ENCODE measurements at regions not wholly inside any gene's neighbourhood (a gene's known extent, or its start where the extent isn't known, plus 50 kb on each side); places are given as distances from the start of the nearest gene placed in this dataset.

- no peak overlapping the region for H3K4me3 ChIP-seq (ENCODE audit: insufficient read depth in 1 of 2, low read depth in 1 of 2, low read length in 2 of 2)
These were observed 400.1 kb downstream of the PID1 start for GRCh38 chr2:228871012-228871411.

DNA sequence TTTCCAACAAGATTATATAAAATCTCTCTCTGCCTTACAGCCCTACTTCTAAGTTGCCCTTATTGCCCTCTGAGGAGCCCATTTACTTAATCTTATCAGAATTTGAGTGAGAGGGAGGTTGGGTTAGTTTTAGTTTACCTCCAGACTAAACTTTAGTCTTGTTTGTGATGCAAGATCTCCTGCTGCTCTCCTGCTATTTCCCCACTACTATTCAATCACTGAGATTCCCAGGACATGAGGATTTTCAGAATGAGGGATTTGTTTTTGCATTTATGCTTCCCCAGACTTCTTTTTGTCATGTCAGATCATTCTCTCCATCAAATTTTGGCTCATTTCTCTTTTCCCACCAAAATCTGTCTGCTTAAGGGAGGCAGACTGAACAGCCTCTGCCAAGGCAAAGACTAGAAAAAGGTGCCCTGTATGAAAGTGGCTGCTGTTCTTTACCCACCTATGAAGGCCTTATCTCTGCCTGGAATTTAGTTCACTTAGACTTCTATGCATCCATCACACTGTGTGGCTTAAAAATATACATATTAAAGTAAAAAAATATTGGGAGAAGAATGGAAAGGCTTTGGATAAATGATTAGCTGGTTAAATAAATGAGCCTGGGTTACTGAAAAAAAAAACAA lies 401.3 kb downstream of the PID1 start:
- no peak overlapping the region for H3K14ac ChIP-seq (ENCODE audit: low read length in 2 of 2)
- no peak overlapping the region for H2BK12ac ChIP-seq (ENCODE audit: low read length in 2 of 2)
- no peak overlapping the region for H4K8ac ChIP-seq (ENCODE audit: low read length)
- no peak overlapping the region for H2BK5ac ChIP-seq (ENCODE audit: low read depth, low read length, poor library complexity, severe bottlenecking)
- no peak overlapping the region for H2BK120ac ChIP-seq (ENCODE audit: low read depth, low read length)
- no peaks in the 10 kb centered on the region for H3K36me3 ChIP-seq (ENCODE audit: control insufficient read depth in 1 of 2, insufficient read depth in 2 of 2, low read depth in 1 of 2, low read length in 2 of 2)
- no peak overlapping the region for H3K4me3 ChIP-seq (ENCODE audit: insufficient read depth in 1 of 2, low read depth in 1 of 2, low read length in 2 of 2)
- no peaks in the 10 kb centered on the region for H3K4me1 ChIP-seq (ENCODE audit: control insufficient read depth, insufficient read depth, low read depth, low read length)
- no peak overlapping the region for H3K9ac ChIP-seq (ENCODE audit: low read length)
- H3K4me2 ChIP-seq (ENCODE audit: low read length, poor library complexity, severe bottlenecking): no peak overlapping the region
- H4K91ac ChIP-seq (ENCODE audit: low read length): no peak overlapping the region
- H3K79me1 ChIP-seq (replicated peaks; ENCODE audit: low read length, poor library complexity, severe bottlenecking): no peaks in the 10 kb centered on the region
- DNase-seq: no peak
- H3K9me3 ChIP-seq (ENCODE audit: control insufficient read depth, low read length): peaks cover 8% of the 10 kb centered on the region
- H3K18ac ChIP-seq (ENCODE audit: low read depth in 1 of 2, low read length in 2 of 2): no peak overlapping the region
- H2BK15ac ChIP-seq (ENCODE audit: low read depth, poor library complexity, severe bottlenecking): no peak overlapping the region
- no peak overlapping the region for H2AFZ ChIP-seq (ENCODE audit: low read depth, low read length)
- H3K27ac ChIP-seq (ENCODE audit: low read length, poor library complexity, severe bottlenecking): no peak overlapping the region
- no peaks in the 10 kb centered on the region for H3K27me3 ChIP-seq (ENCODE audit: control insufficient read depth in 1 of 2, insufficient read depth in 1 of 2, low read length in 2 of 2)
- no peak overlapping the region for H3K4ac ChIP-seq (ENCODE audit: low read depth in 1 of 2, low read length in 2 of 2)
- H2AK5ac ChIP-seq (ENCODE audit: low read length, severe bottlenecking): no peak overlapping the region
- no peak overlapping the region for H3K23ac ChIP-seq (ENCODE audit: low read length in 2 of 2)

More at GRCh38 chr2:228871012-228871411, 400.1 kb downstream of the PID1 start:
- Histone ChIP-seq H3K4me1 (ENCODE audit: control insufficient read depth, insufficient read depth, low read depth, low read length) (no peaks in the 10 kb centered on the region), H4K8ac (ENCODE audit: low read length) (no peak overlapping the region), H3K27me3 (ENCODE audit: control insufficient read depth in 1 of 2, insufficient read depth in 1 of 2, low read length in 2 of 2) (no peaks in the 10 kb centered on the region), H2AK5ac (ENCODE audit: low read length, severe bottlenecking) (no peak overlapping the region), H4K91ac (ENCODE audit: low read length) (no peak overlapping the region), H3K4me2 (ENCODE audit: low read length, poor library complexity, severe bottlenecking) (no peak overlapping the region), H3K36me3 (ENCODE audit: control insufficient read depth in 1 of 2, insufficient read depth in 2 of 2, low read depth in 1 of 2, low read length in 2 of 2) (no peaks in the 10 kb centered on the region), H2BK120ac (ENCODE audit: low read depth, low read length) (no peak overlapping the region), H3K4ac (ENCODE audit: low read depth in 1 of 2, low read length in 2 of 2) (no peak overlapping the region), H2AFZ (ENCODE audit: low read depth, low read length) (no peak overlapping the region), H2BK12ac (ENCODE audit: low read length in 2 of 2) (no peak overlapping the region), H3K14ac (ENCODE audit: low read length in 2 of 2) (no peak overlapping the region), H3K9me3 (ENCODE audit: control insufficient read depth, low read length) (peaks cover 8% of the 10 kb centered on the region), H3K79me1 (replicated peaks; ENCODE audit: low read length, poor library complexity, severe bottlenecking) (no peaks in the 10 kb centered on the region), H3K27ac (ENCODE audit: low read length, poor library complexity, severe bottlenecking) (no peak overlapping the region), H2BK15ac (ENCODE audit: low read depth, poor library complexity, severe bottlenecking) (no peak overlapping the region), H2BK5ac (ENCODE audit: low read depth, low read length, poor library complexity, severe bottlenecking) (no peak overlapping the region), H3K9ac (ENCODE audit: low read length) (no peak overlapping the region), H3K18ac (ENCODE audit: low read depth in 1 of 2, low read length in 2 of 2) (no peak overlapping the region), H3K23ac (ENCODE audit: low read length in 2 of 2) (no peak overlapping the region)
- no peak for DNase-seq
- WGBS: 63% methylated on average over 3 of the region's 4 CpGs

DNA sequence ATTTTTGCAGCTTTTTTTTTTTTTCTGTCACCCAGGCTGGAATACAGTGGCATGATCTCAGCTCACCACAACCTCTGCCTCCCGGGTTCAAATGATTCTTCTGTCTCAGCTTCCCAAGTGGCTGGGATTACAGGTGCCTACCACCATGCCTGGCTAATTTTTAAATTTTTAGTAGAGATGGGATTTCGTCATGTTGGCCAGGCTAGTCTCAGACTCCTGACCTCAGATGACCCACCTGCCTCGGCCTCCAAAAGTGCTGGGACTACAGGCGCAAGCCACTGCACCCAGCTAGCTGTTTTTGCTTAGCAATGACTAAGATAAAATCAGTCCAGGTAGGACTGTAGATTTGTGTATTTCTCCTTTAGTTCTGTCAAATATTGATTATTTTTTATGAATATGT lies 403.7 kb downstream of the PID1 start:
- no peak overlapping the region for H2BK12ac ChIP-seq (ENCODE audit: low read length in 2 of 2)
- H2BK5ac ChIP-seq (ENCODE audit: low read depth, low read length, poor library complexity, severe bottlenecking): no peak overlapping the region
- H3K9ac ChIP-seq (ENCODE audit: low read length): no peak overlapping the region
- H2BK120ac ChIP-seq (ENCODE audit: low read depth, low read length): no peak overlapping the region
- no peak overlapping the region for H3K4me2 ChIP-seq (ENCODE audit: low read length, poor library complexity, severe bottlenecking)
- no peak for DNase-seq
- H2AK5ac ChIP-seq (ENCODE audit: low read length, severe bottlenecking): no peak overlapping the region
- no peak overlapping the region for H3K18ac ChIP-seq (ENCODE audit: low read depth in 1 of 2, low read length in 2 of 2)
- H3K9me3 ChIP-seq (ENCODE audit: control insufficient read depth, low read length): no peaks in the 10 kb centered on the region
- H3K27me3 ChIP-seq (ENCODE audit: control insufficient read depth in 1 of 2, insufficient read depth in 1 of 2, low read length in 2 of 2): no peaks in the 10 kb centered on the region
- 70% methylated on average over 3 of the region's 4 CpGs for WGBS
- H3K14ac ChIP-seq (ENCODE audit: low read length in 2 of 2): no peak overlapping the region
- H2AFZ ChIP-seq (ENCODE audit: low read depth, low read length): no peak overlapping the region
- no peaks in the 10 kb centered on the region for H3K4me1 ChIP-seq (ENCODE audit: control insufficient read depth, insufficient read depth, low read depth, low read length)
- H3K79me1 ChIP-seq (replicated peaks; ENCODE audit: low read length, poor library complexity, severe bottlenecking): no peaks in the 10 kb centered on the region
- H4K8ac ChIP-seq (ENCODE audit: low read length): no peak overlapping the region
- H4K91ac ChIP-seq (ENCODE audit: low read length): no peak overlapping the region
- H3K4me3 ChIP-seq (ENCODE audit: insufficient read depth in 1 of 2, low read depth in 1 of 2, low read length in 2 of 2): no peak overlapping the region
- no peak overlapping the region for H3K23ac ChIP-seq (ENCODE audit: low read length in 2 of 2)
- no peaks in the 10 kb centered on the region for H3K36me3 ChIP-seq (ENCODE audit: control insufficient read depth in 1 of 2, insufficient read depth in 2 of 2, low read depth in 1 of 2, low read length in 2 of 2)
- no peak overlapping the region for H3K4ac ChIP-seq (ENCODE audit: low read depth in 1 of 2, low read length in 2 of 2)
- H2BK15ac ChIP-seq (ENCODE audit: low read depth, poor library complexity, severe bottlenecking): no peak overlapping the region
- no peak overlapping the region for H3K27ac ChIP-seq (ENCODE audit: low read length, poor library complexity, severe bottlenecking)

DNA sequence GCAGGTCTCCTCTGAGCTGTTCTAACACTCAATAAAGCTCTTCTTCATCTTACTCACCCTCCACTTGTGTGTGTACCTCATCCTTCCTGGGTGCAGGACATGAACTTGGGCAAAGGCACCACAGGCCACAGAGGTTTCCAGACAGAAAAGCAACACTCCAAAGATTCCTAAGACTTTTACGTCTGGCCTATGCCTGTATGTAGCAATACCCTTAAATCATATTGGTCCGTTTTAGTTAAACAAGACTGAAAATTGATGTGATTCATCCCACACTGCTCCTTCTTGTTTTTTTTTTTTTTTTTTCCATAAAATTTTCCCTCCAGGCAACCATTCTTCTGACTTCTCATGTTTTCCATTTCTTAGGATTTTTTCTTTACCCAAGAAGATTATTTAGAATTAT lies 404.3 kb downstream of the PID1 start:
- Histone ChIP-seq H4K91ac (ENCODE audit: low read length) (no peak overlapping the region), H3K36me3 (ENCODE audit: control insufficient read depth in 1 of 2, insufficient read depth in 2 of 2, low read depth in 1 of 2, low read length in 2 of 2) (no peaks in the 10 kb centered on the region), H3K4me3 (ENCODE audit: insufficient read depth in 1 of 2, low read depth in 1 of 2, low read length in 2 of 2) (no peak overlapping the region), H3K4ac (ENCODE audit: low read depth in 1 of 2, low read length in 2 of 2) (no peak overlapping the region), H2BK15ac (ENCODE audit: low read depth, poor library complexity, severe bottlenecking) (no peak overlapping the region), H3K9me3 (ENCODE audit: control insufficient read depth, low read length) (no peaks in the 10 kb centered on the region), H3K27ac (ENCODE audit: low read length, poor library complexity, severe bottlenecking) (no peak overlapping the region), H3K18ac (ENCODE audit: low read depth in 1 of 2, low read length in 2 of 2) (no peak overlapping the region), H3K9ac (ENCODE audit: low read length) (no peak overlapping the region), H2AFZ (ENCODE audit: low read depth, low read length) (no peak overlapping the region), H3K27me3 (ENCODE audit: control insufficient read depth in 1 of 2, insufficient read depth in 1 of 2, low read length in 2 of 2) (no peaks in the 10 kb centered on the region), H3K4me1 (ENCODE audit: control insufficient read depth, insufficient read depth, low read depth, low read length) (no peaks in the 10 kb centered on the region), H3K4me2 (ENCODE audit: low read length, poor library complexity, severe bottlenecking) (no peak overlapping the region), H4K8ac (ENCODE audit: low read length) (no peak overlapping the region), H3K23ac (ENCODE audit: low read length in 2 of 2) (no peak overlapping the region), H2BK120ac (ENCODE audit: low read depth, low read length) (no peak overlapping the region), H3K79me1 (replicated peaks; ENCODE audit: low read length, poor library complexity, severe bottlenecking) (no peaks in the 10 kb centered on the region), H3K14ac (ENCODE audit: low read length in 2 of 2) (no peak overlapping the region), H2BK12ac (ENCODE audit: low read length in 2 of 2) (no peak overlapping the region), H2BK5ac (ENCODE audit: low read depth, low read length, poor library complexity, severe bottlenecking) (no peak overlapping the region), H2AK5ac (ENCODE audit: low read length, severe bottlenecking) (no peak overlapping the region)
- WGBS: 94% methylated on average over 2 of the region's 2 CpGs
- no peak for DNase-seq

All from mesenchymal stem cell (in vitro differentiated cells and primary cell).